Mucosa of descending colon (tissue), 3 donors: ENCODE measurements at regions not wholly inside any gene's neighbourhood (a gene's known extent, or its start where the extent isn't known, plus 50 kb on each side); places are given as distances from the start of the nearest gene placed in this dataset.

Experiments
- ATAC-seq: fragments of 200-7000 bp; cut with Tn5 transposase; one replicate; pipeline ENCODE4 v1.9.1; 2020; ENCODE audit warnings: mild to moderate bottlenecking, moderate library complexity
- DNase-seq, 3 donors: peaks; one replicate each; pipeline ENCODE4 v3.0.0-alpha.2; 2020
- H3K36me3 ChIP-seq: fragments of 200-600 bp; one replicate; pipeline ENCODE4 v1.8.0; 2021; ENCODE audit warnings: low read depth, mild to moderate bottlenecking
- H3K4me1 ChIP-seq: fragments of 200-600 bp; one replicate; pipeline ENCODE4 v1.8.0; 2021; ENCODE audit warnings: low read depth, mild to moderate bottlenecking
- H3K4me3 ChIP-seq: fragments of 200-600 bp; one replicate; pipeline ENCODE4 v1.8.0; 2021; ENCODE audit warnings: mild to moderate bottlenecking
- H3K9me3 ChIP-seq: fragments of 200-600 bp; one replicate; pipeline ENCODE4 v1.8.0; 2021; ENCODE audit warnings: mild to moderate bottlenecking
- CTCF ChIP-seq: fragments of 200-600 bp; IDR thresholded peaks from one replicate; pipeline ENCODE4 v1.8.0; 2022; ENCODE audit warnings: antibody characterized with exemption, mild to moderate bottlenecking
- intact Hi-C, 2 donors: fragments of 100-400 bp; cut with DNase I in 1 of 2; cut with micrococcal nuclease in 1 of 2; formaldehyde crosslinking; loops; one replicate each; pipeline versions ENCODE4 v1.11.0 to v1.11.1; 2022; cut with DNase I, micrococcal nuclease
- donor health status: DM: no; HTN: no; CAD: no; lungs with moderate emphysema.
- donor health status: DM: no; HTN: no; CAD: no.
- donor health status: DM: no; HTN: yes; CAD: no.

GRCh38 chr2:12935796-12936195 lies 219.1 kb downstream of the TRIB2 start:
- Histone ChIP-seq H3K9me3 (no peaks in the 10 kb centered on the region), H3K36me3 (no peaks in the 10 kb centered on the region), H3K4me3 (no peak overlapping the region), H3K4me1 (no peaks in the 10 kb centered on the region)
- DNase-seq (no peak), ATAC-seq (no peak)
- intact Hi-C loops = no loop called here
- no peak for TF ChIP-seq CTCF

- intact Hi-C loops = no loop called here
- no peak for DNase-seq
- ATAC-seq = no peak
- no peaks in the 10 kb centered on the region for H3K36me3 ChIP-seq
- TF ChIP-seq CTCF = no peak
- H3K4me1 ChIP-seq = no peaks in the 10 kb centered on the region
- H3K4me3 ChIP-seq = no peak overlapping the region
- H3K9me3 ChIP-seq = no peaks in the 10 kb centered on the region
Measured at GRCh38 chr2:12941203-12941602, 224.5 kb downstream of the TRIB2 start.

- ATAC-seq = peak; percentile 51
- H3K9me3 ChIP-seq = no peaks in the 10 kb centered on the region
- H3K36me3 ChIP-seq = no peaks in the 10 kb centered on the region
- TF ChIP-seq CTCF = no peak
- no peak overlapping the region for H3K4me3 ChIP-seq
- H3K4me1 ChIP-seq = no peaks in the 10 kb centered on the region
- intact Hi-C loops = no loop called here
- DNase-seq = no peak
Measured at GRCh38 chr2:12948231-12948960, 231.7 kb downstream of the TRIB2 start.

- H3K4me1 ChIP-seq = no peaks in the 10 kb centered on the region
- intact Hi-C loops = no loop called here
- TF ChIP-seq CTCF = no peak
- DNase-seq (no peak), ATAC-seq (peak; percentile 12)
- H3K36me3 ChIP-seq = no peaks in the 10 kb centered on the region
- H3K9me3 ChIP-seq = no peaks in the 10 kb centered on the region
- no peak overlapping the region for H3K4me3 ChIP-seq
Measured at GRCh38 chr2:12948961-12949353, 232.2 kb downstream of the TRIB2 start.

- Histone ChIP-seq H3K9me3 (no peaks in the 10 kb centered on the region), H3K4me1 (no peaks in the 10 kb centered on the region), H3K4me3 (no peak overlapping the region), H3K36me3 (no peaks in the 10 kb centered on the region)
- TF ChIP-seq CTCF = no peak
- ATAC-seq (no peak), DNase-seq (no peak)
- intact Hi-C loops = no loop called here
Measured at GRCh38 chr2:12949406-12949805, 232.7 kb downstream of the TRIB2 start.

- intact Hi-C loops = no loop called here
- Histone ChIP-seq H3K36me3 (no peaks in the 10 kb centered on the region), H3K4me1 (no peaks in the 10 kb centered on the region), H3K4me3 (no peak overlapping the region), H3K9me3 (no peaks in the 10 kb centered on the region)
- ATAC-seq = no peak
- TF ChIP-seq CTCF = no peak
- DNase-seq = no peak
Measured at GRCh38 chr2:12950174-12950573, 233.4 kb downstream of the TRIB2 start.
